Peyer's patch (tissue), 4 donors: ENCODE measurements at regions not wholly inside any gene's neighbourhood (a gene's known extent, or its start where the extent isn't known, plus 50 kb on each side); places are given as distances from the start of the nearest gene placed in this dataset.

ENCODE experiments used
- CTCF ChIP-seq, 6 experiments: fragments of 450-650 bp in 4 of 6; fragments of 200-600 bp in 2 of 6; sonication (generic) in 1 of 6; IDR thresholded peaks; one replicate each; pipeline ENCODE4 v1.5.1; 2017 to 2019; ENCODE audit warnings: antibody characterized with exemption in 6 of 6, mild to moderate bottlenecking in 3 of 6, moderate library complexity in 1 of 6
- POLR2A ChIP-seq, 2 donors: fragments of 450-650 bp; IDR thresholded peaks; one replicate each; pipeline ENCODE4 v1.5.1; 2017; ENCODE audit warnings: antibody characterized with exemption in 2 of 2, mild to moderate bottlenecking in 2 of 2, moderate library complexity in 2 of 2

- TF ChIP-seq CTCF (IDR thresholded peaks at IDR 0.05) (no peak), POLR2A (IDR thresholded peaks at IDR 0.05) (no peak)
Measured at GRCh38 chr6:91904586-91905164, 1317.8 kb upstream of the MAP3K7 start.
